D721Med (cell line): ENCODE measurements at regions not wholly inside any gene's neighbourhood (a gene's known extent, or its start where the extent isn't known, plus 50 kb on each side); places are given as distances from the start of the nearest gene placed in this dataset.

Experiments
- DNase-seq: peaks from one replicate; pipeline ENCODE4 v3.0.0; 2011; ENCODE audit warnings: low spot score; ENCODE audit not compliant: insufficient read length
- FAIRE-seq: peaks from 2 replicates; lab custom pipeline; 2011; peaks lifted over from hg19 to GRCh38; lab: Jason Lieb, UNC
- CTCF ChIP-seq: IDR thresholded peaks from 2 replicates; pipeline ENCODE4 v1.5.1; 2012; ENCODE audit warnings: mild to moderate bottlenecking, control low read depth; ENCODE audit not compliant: insufficient read depth; ENCODE audit errors: missing control alignments

DNA sequence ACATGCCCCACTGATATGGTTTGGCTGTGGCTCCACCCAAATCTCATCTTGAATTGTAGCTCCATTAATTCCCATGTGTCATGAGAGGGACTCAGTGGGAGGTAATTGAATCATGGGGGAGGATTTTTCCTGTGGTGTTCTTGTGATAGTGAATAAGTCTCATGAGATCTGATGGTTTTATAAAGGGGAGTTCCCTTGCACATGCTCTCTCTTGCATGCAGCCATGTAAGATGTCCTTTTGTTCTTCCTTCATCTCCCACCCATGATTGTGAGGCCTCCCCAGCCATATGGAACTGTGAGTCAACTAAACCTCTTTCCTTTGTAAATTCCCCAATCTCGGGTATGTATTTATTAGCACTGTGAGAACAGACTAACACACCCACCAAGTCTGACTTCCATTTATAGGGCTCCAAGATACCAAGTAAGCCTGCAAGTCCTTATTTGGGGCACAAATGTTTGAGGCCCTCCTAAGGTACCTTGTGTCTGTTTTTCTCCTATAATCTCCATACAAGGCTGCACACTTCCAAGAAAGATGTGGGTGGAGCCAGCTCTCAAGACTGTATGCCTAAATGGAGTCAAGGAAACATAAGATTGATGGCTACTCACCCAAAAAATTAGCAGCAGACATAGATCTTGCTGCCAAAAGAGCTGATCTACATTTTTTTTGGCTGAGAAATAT, 364.7 kb downstream of the TXNL1 start:
- DNase-seq (no peak), FAIRE-seq (peak; percentile 96)
- no peak for TF ChIP-seq CTCF

DNA sequence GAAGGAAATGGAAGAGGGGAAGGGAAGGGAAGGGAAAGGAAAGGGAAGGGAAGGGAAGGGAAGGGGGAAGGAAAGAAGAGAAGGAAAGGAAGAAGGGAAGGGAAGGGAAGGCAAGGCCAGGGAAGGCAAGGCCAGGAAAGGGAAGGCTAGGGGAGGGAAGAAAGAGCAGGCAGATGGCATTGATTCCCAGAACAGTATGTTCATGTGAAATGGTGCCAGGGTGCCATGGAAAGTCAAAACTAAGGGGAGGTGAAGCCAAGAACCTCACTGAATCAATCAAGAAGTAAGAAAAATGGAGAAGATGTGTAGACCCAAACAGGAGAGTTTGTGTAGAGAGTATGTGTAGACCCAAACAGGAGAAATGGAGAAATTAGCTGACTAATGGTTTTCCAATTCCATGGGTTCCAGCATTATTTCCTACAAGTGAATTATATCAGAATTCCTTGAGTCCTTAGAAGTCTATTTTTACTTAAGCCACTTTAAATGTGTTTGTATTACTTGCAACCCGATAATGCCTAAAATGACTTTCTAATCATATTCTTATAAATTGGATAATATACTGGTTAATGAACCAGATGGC, 367.6 kb downstream of the TXNL1 start:
- DNase-seq (no peak), FAIRE-seq (peak; percentile 60)
- TF ChIP-seq CTCF: no peak

DNA sequence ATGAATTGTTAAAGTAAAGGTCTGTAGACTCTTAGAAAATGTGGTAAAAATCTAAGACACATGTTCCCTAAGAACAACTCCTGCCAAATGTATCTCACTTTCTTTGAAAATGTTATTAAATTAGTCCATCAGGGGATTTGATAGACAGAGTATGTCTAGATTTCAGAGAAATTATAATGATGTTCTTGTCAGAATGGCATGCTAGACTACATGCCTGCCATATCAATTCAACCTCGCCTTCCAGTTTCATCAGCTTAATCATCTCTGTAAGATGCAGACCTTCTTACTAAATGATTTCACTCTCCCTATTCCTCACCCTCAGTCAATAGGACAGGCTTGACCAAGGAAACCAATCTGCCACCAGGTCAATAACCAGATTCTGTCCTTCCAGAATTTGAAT, 368.4 kb downstream of the TXNL1 start:
- TF ChIP-seq CTCF: no peak
- DNase-seq (no peak), FAIRE-seq (peak; percentile 96)

DNA sequence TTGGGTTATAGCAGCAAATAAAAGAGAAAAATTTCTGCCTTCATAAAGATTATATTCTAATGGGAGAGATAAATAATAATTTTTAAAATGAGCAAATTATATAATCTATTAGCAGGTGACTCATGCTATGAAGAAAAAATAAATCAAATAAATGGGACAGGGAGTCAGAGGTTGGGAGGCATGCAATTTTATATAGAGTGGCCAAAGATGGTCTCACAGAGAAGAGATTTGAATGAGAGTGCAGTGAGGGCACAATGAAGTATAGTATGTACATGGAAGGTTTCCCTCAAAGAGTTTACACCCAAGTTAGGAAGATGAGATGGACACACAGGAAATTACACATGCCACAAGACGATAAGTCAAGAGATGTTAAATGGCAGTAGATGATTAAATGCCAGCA, 369.4 kb downstream of the TXNL1 start:
- DNase-seq (no peak), FAIRE-seq (peak; percentile 44)
- TF ChIP-seq CTCF: no peak

- DNase-seq (no peak), FAIRE-seq (no peak)
- no peak for TF ChIP-seq CTCF
Observed at GRCh38 chr18:56267334-56267733, 371.1 kb downstream of the TXNL1 start.

- TF ChIP-seq CTCF: no peak
- no peak for FAIRE-seq
Observed at GRCh38 chr18:56258178-56258577, 380.2 kb downstream of the TXNL1 start.

GRCh38 chr18:56257205-56257604, 381.2 kb downstream of the TXNL1 start:
- no peak for TF ChIP-seq CTCF
- FAIRE-seq (peak; percentile 96), DNase-seq (no peak)

More at GRCh38 chr18:56258178-56258577, 380.2 kb downstream of the TXNL1 start:
- DNase-seq: no peak
